Stimulated activated CD4-positive, alpha-beta T cell treated with anti-CD3 and anti-CD28 coated beads, Interleukin-2, amount 100 ng/mL, for 48 hours (primary cell): ENCODE measurements at regions not wholly inside any gene's neighbourhood (a gene's known extent, or its start where the extent isn't known, plus 50 kb on each side); places are given as distances from the start of the nearest gene placed in this dataset.

Experiments used
- DNase-seq, 2 donors: peaks; one replicate each; pipeline ENCODE4 v3.0.0-alpha.2; 2020

- no peak for DNase-seq
These were observed 105.7 kb upstream of the IGFBP3 start for GRCh38 chr7:46026741-46027140.

- no peak for DNase-seq
These were observed 103.3 kb upstream of the IGFBP3 start for GRCh38 chr7:46024263-46024916.

GRCh38 chr7:46022397-46022796, 101.3 kb upstream of the IGFBP3 start:
- DNase-seq: no peak

DNA sequence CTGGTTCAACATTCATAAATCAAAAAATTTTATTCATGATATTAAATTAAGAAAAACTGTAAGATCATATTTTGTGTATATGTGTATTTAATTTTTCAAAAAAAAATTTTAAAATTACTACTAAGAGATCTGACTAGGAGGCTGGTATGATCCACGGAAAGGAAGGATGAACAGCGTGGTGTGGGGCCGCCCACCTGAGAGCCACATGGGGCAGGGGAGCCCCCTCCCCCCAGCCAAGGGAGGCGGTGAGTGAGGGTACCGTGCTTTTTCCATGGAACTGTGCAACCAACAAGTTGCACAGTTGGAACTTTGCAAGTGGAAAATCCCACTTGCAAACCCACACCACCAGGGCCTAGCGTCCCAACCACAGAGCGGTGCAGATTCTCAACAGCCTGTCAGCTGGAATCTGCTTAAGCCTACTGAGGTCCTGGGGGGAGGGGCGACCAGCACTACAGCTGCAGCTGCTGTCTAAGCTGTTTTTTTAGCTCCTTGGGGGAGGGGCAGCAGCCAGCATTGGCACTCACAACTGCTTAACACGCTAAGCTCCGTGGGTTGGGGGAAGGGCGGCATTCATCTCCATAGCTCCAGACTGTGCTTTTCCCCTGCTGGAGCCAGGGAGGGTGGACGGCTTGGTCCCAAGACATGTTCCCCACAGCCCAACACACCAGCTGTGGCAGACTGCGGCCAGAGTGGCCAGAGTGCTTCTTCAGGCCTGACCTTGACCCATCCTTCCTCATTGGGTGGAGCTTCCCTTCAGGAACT, 94.2 kb upstream of the IGFBP3 start:
- no peak for DNase-seq

DNA sequence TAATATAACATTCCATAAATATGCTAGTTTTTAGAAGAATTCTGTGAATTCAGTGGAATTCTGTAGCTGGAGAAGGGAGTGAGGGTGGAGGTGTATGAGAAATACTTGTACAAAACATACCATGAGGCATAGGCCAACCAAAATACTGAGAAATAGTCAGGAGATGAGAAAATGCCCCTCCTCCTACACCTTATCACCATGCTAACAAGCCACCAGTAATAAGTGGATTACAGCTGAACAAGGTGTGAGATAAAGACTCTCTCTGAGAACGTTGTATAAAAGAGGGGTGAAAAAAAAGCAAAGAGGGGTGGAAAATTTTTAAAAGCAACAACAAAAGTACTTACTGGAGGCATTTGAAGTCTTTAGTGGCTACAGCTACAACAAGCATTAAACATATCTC, 90.4 kb upstream of the IGFBP3 start:
- DNase-seq: no peak

DNA sequence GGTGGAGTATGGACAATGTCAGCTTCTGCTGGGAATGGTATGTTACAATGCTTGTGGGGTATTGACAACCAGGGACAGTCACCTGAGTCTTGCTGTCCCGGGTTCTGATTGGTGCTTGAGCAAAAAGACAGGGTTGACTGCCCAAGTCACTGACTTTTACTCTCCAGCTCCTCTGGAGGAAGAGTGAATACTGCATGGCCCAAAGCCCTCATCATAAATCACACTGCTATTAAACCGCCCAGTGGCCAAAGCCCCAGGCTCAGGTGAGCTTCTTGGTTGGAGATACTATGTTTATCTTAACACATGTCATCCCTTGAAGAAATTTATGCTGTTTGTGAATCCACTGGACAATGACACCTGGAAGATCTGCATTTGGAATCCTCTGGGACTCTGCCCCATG, 90.0 kb upstream of the IGFBP3 start:
- DNase-seq: no peak

GRCh38 chr7:46009211-46009610, 88.1 kb upstream of the IGFBP3 start:
- no peak for DNase-seq

GRCh38 chr7:46007990-46008643, 87.0 kb upstream of the IGFBP3 start:
- no peak for DNase-seq

GRCh38 chr7:46007194-46007593, 86.1 kb upstream of the IGFBP3 start:
- DNase-seq: no peak

- no peak for DNase-seq
These were observed 85.7 kb upstream of the IGFBP3 start for GRCh38 chr7:46006723-46007122.

- DNase-seq: no peak
These were observed 85.1 kb upstream of the IGFBP3 start for GRCh38 chr7:46006212-46006611.

GRCh38 chr7:46004965-46005364, 83.9 kb upstream of the IGFBP3 start:
- DNase-seq: no peak

DNA sequence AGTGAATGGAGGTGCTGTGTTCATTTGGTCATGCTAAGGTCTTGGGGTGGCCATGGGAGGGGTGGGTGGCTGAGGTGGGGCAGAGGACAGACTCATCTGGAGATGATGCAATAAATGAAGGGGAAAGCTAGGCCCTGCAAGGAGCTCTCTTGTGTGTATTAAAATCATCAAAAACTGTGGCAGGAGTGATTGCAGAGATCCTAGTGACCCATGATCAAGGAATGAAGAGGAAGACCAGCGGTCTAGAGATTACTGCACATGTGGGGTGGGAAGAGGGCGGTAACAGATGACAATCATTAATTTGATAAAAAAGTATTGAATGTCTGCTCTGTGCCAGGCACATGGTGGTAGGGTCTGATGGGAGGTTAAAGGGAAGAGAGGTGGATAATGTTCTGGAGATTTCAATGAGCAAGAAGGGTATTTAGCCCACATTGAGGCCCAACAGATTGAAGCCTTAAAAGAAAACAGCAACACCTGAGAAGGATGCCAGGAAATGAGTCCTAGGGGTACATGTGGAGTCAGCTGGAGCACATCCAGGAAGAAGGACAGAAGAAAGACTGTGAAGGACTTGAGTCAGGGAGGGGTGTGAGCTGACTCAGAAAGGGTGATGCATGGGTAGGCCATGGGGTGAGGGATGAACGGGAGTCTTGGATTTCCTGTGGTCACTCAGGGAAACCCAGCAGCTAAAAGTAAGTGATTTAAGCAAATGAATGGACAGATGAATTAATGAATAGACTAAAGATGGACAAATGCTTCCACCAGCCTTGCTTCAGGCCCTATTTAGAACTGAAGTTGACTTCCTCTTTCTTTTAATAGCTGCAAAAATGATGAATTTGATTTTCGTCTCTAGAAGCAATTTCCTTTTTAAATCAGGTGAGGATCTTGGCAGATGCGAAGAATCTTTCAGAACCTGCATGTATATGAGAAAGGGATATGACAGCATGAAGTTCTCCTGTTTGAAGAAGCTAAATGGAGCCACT, 83.1 kb upstream of the IGFBP3 start:
- DNase-seq: no peak

GRCh38 chr7:46003161-46003560, 82.1 kb upstream of the IGFBP3 start:
- DNase-seq: no peak

GRCh38 chr7:46000513-46000912, 79.4 kb upstream of the IGFBP3 start:
- no peak for DNase-seq

GRCh38 chr7:45999541-45999940, 78.5 kb upstream of the IGFBP3 start:
- DNase-seq: no peak

GRCh38 chr7:45998506-45998905, 77.4 kb upstream of the IGFBP3 start:
- DNase-seq: no peak

DNA sequence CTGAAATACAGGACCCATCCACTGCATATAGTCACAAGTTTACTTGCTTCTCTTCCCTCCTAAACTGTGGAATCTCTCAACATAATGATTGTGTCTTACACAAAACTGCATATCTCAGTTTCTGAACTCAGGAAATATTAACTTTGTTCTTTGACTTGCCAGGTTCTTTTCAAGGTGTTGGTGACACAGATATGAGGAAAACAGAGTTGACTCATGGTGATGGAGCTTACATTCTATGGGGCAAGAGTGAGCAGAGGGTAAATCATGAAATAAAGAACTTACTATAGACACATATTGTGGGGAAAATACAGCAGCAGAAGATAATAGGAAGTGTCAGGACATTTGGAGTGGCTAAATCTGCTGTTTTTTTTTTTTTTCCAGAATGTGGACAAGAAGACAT, 72.5 kb upstream of the IGFBP3 start:
- no peak for DNase-seq

- no peak for DNase-seq
These were observed 71.8 kb upstream of the IGFBP3 start for GRCh38 chr7:45992826-45993225.

DNA sequence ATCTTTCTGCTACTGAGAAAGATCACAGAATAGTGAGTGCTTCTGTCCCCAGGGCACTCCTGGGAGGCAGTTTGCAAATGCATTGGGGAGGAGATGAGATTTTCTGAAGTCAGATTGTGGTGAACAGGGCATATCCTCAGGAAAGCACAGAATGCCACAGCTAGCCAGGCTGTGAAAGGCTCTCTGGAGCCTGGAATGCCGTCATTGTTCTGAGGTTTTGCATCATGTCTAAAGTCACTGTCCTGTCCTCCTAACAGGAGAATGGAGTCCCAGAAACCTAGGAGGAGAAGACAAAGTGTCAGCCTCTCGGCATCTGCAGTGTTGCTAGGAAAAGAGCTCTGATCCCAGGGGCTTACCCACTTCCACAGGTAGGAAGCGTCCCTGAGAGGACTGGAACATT, 69.2 kb upstream of the IGFBP3 start:
- no peak for DNase-seq

DNA sequence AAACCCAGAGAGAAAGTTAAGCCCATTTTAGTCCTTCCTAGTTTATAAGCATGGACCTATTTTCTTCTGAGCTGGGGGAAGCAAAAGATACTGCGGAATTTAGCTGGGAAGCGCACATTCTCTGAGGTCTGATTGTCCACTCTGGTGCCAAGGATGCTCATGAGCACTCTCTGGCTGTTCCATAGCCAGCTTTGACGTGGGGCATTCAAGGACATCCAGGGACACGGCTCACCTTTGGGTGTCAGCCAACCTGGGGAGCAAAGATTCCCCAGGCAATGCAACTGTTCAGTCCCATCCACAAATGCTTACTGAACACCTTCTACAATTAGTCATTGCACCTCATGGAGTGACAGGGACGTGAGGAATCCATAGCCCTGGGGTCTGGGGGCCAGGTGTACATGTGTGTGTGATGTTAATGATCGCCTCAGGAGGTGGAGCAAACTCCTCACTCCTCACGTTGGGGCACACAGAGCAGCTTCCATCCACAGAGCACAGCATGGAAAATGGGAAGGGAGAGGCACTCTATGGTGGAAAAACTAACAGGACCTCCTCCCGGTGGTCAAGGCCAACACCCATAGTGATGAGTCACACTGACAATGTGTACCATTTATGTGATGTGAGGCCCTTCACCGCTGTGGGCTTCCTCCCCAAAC, 67.5 kb upstream of the IGFBP3 start:
- no peak for DNase-seq

- no peak for DNase-seq
These were observed 66.6 kb upstream of the IGFBP3 start for GRCh38 chr7:45987521-45988290.
